HG02678 (cell line): ENCODE measurements at regions not wholly inside any gene's neighbourhood (a gene's known extent, or its start where the extent isn't known, plus 50 kb on each side); places are given as distances from the start of the nearest gene placed in this dataset.
"Not testable (repeated sequence)": the region's sequence is repeated elsewhere in the genome, so short reads cannot be mapped to it uniquely, and the experiment has no call there.

Source experiments
- ATAC-seq: cut with Tn5 transposase; IDR thresholded peaks from one replicate; pipeline ENCODE4 v1.9.1; 2021; ENCODE audit warnings: mild to moderate bottlenecking, moderate library complexity; ENCODE audit not compliant: unreplicated experiment

DNA sequence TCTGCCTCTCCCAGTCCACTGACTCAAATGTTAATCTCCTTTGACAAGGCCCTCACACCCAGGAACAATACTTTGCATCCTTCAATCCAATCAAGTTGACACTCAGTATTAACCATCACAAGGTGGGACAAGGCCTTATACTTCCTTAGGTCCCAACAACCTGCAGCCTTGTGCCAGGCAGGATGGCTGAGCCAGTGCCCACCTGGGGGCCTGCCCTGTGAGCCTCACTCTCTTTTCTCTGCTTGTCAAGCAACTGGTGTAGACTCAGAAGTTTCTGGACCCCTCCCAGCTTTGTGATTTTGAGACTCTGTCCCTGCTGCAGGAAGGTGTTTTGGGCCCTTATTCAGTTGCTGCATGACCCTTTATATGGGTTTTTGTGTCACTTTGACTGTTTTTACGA lies 310.0 kb upstream of the C1orf174 start:
- no peak for ATAC-seq

DNA sequence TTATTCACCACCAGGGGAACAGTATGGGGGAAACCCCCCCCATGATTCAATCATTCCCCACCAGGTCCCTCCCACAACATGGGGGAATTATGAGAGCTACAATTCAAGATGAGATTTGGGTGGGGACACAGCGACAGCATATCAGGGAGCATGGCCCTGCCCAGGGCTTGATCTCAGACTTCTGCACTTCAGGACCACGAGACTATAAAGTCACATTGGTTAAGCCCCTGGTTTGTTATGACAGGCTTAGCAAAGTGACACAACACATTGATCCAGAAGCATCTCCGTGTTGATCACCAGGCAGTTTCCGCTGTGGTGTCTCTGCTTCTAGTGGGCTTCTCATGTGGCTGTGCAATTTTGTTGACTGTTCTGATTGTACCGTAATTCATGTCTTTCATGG lies 312.7 kb upstream of the C1orf174 start:
- no peak for ATAC-seq

DNA sequence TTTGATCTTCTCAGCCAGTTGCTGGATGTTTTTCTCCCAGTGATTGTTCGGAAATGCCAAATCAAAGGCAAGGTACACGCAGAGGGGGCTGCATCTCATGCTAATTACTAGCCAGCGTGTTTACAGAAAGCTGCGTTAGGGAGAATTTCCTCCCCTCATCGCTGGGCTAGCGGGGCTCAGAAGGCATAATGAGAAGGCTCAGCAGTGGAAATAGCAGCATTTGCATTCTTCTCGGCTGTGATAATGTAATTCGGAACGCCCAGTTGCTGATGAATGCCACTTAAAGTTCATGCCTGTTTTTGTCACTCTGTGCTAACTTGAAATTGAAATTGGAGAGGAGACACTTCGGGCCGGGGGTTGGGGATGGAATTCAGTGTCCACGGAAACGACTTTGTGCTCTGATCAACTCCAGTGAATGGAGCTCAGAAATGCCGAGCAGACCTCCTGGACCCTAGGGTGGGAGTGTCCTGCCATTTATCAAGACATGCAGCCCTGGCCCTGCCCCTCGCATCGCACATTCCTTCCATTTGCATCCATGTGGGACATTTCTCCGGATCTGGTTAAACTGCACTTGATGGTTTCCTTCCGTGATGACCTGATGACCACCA lies 313.4 kb upstream of the C1orf174 start:
- no peak for ATAC-seq

DNA sequence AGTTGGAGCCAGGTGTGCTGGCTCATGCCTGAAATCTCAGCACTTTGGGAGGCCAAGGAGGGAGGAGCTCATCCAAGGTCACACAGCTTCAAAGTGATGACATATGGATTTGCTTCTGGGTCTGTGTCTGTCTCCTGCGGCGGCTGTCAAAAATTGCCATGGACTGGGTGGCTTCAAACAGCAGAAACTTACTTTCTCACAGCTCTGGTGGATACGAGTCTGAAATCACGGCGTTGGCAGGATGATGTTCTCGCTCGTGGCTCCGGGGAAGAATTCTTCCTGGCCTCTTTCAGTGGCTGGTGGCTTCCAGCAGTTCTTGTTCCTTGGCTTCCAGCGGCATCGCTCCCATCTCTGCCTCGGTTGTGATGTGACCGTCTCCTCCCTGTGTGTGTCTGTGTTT lies 314.8 kb upstream of the C1orf174 start:
- no peak for ATAC-seq

DNA sequence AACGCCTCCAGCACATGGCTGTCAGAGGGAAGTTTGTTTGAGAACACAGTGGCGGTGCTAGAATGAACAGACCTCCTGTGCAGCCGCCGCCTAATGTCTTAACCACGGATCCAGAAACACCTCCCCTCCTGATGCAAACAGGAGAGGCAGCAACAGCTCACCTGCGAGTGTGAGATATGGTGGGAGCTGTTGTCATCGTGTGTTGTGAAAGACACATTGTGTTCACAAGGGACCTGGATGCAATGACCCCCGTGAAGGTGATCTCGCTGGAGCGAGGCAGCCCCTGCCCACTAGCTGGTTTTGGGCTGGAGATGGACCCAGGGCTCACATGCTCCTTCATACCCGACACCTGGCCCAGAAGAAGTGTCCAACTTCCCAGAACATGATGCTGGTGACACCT lies 315.3 kb upstream of the C1orf174 start:
- no peak for ATAC-seq

DNA sequence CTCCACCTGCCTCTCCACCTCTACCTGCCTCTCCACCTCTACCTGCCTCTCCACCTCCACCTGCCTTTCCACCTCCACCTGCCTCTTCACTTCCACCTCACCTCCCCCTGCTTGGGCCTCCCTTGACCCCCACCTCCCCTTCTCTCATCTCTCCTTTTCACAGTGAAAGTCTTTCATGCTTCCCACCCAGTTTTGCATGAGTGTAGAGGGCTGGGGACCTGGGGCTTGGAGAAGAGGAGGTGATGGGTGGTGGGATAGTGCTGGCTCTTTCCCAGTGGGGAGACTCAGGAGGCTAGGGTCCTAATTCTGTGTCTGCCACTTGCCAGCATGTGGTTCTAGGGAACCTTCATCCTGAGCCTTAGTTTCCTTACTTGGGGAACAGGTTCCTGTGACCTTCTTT lies 316.2 kb upstream of the C1orf174 start:
- ATAC-seq = no peak

DNA sequence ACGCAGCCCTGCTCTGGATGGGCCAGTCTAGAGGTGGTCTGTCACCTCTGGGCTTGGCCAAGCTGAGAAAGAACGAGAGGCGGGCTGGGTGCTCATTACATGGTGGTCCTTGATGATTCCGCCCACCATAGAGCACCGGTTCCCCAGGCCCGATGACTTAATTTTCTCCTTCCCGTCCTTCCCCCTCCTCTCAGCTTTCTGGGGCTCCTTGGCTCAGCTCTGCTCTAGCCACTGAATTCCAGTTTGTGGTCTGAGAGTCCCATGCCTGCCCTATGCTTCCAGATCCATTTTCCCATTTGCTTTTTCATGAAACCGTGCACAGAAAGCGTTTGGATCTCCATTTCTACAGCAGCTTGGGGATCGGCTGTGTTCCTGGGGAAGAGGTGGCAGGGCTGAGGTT lies 318.5 kb upstream of the C1orf174 start:
- ATAC-seq = no peak

DNA sequence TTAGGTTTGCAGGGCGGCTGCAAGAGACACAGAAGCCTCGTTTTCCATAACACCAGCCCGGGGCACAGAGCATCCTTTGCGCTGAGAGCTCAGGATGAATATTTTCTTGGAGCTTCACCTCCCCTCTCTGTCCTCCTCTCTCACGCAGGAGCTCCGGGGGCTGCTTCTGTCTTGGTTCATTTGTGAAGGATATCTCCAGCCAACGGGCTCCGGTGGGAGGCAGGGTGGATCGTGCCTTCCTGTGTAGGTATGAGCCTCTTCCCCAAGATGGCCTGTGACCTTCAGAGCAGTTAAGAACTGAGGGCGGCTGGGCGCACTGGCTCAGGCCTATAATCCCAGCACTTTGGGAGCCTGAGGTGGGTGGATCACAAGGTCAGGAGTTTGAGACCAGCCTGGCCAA lies 319.0 kb upstream of the C1orf174 start:
- ATAC-seq = no peak

DNA sequence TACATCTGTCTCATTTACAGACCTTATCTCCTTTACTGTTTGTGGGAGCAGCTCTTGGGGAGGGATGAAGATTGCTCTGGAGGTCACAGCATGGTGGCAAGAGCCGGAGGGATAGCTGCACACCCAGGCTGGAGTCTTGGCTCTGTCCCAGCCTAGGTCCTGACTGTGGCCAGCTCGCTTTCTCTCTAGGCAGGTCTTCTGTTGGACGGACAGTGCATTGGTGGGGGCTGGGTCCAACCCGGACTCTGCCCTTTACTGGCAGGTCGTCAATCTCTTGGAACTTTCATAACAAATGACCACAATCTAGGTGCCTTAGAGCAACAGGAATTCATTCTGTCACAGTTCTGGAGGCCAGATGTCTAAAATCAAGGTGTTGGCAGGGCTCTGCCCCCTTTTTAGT lies 319.8 kb upstream of the C1orf174 start:
- no peak for ATAC-seq

DNA sequence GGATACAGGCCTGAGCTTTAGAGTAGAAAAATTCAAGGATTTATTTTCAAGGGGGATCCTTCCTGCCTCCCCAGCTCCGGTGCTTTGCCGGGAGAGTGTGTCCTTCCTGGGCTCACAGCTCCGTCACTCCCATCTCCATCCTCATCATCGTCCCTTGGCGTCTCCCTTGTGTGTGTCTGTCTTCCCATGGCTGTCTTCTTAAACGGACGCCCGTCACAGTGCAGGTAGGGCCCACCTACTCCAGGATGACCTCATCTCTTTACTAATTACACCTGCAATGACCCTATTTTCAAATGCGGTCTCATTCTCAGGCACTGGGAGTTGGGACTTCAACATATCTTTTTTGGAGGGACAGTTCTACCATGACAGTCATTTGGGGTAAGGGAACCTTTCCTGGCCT lies 320.3 kb upstream of the C1orf174 start:
- ATAC-seq = no peak

DNA sequence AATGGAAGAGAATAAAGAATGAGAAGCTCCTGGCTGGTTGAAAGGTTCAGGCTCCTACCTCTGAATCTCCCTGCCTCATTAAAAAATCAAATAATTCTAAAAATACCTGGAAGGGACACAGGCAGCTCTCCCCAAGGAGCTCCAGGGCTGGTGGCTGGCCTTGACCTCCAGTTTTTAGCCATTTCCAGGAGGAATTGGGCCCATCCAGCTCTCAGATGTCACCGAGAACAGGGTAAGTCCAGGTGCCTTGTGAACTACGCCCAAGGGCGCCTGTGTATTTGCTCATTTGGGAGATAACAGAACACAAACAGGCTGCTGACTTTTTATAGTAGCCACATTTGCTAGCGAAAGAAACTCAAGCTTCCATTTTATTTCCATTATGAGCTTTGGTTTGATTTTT lies 321.0 kb upstream of the C1orf174 start:
- ATAC-seq = no peak

DNA sequence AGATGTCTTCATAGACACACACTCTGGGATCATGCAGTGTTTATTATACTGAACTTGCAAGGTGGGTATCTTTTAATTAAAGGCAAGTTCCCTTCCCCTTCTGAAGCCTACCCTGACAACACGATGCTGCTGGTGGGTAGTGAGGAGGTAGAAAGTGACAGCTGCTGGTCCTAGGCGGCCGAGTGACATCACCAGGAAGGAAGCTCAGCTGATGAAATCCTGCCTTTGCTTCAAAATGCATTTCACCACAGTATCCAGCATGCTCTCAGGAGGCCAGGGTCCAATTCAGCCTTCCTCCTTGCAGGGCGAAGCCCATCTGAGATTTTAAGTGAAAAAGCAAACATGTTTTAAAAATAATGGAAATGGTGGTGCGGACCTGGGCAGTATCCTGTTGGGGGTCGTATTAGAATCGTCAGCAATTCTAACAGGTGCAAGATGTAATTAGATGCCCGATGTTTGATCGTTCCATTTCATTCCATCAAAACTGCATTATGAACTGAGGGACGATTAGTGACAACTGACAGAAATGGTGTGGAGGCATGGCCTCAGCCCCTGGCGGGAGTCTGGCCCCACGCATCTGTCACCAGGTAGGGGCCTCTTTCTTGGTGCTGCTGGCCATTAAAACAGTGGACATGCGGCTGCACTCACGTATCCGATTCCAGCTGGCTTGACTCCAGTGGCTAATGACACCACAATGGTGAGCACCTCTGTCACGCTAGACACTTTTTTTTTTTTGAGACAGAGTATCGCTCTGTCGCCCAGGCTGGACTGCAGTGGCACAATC lies 324.8 kb upstream of the C1orf174 start:
- no peak for ATAC-seq

DNA sequence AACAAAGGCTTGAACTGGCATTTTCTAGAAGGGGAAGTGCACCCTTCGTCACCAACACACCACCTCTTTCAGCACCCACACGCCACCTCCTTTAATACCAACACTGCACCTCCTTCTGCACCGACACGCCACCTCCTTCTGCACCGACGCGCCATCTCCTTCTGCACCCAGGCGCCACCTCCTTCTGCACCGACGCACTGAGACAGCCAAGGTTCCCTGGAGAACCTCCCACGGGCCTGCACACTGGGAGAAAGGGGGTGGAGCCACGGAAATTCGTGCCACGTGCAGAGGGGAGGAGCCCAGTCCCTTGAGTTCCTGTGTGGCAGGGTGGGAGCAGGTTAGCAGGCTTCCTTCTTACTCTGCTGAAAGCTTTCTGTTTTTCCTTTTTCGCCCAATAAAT lies 327.9 kb upstream of the C1orf174 start:
- no peak for ATAC-seq

DNA sequence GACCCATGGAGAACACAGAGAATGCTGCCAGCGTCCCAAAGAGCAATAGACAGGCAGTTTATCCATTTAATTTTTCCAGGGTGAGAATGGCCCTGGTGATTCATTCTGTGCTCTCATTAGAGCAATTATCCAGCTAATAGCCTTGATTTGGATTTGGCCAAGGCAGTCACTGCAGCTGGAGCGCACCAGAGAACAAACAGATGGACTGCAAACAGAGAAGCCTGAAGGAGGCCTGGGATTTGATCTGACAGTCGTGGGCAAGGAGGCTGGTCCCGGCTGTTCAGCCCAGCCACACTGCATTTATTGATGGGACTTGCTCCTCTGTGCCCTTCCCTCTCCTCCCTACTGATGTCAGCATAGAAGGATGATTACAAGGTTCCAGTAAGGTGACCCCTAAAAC lies 353.9 kb upstream of the C1orf174 start:
- no peak for ATAC-seq

DNA sequence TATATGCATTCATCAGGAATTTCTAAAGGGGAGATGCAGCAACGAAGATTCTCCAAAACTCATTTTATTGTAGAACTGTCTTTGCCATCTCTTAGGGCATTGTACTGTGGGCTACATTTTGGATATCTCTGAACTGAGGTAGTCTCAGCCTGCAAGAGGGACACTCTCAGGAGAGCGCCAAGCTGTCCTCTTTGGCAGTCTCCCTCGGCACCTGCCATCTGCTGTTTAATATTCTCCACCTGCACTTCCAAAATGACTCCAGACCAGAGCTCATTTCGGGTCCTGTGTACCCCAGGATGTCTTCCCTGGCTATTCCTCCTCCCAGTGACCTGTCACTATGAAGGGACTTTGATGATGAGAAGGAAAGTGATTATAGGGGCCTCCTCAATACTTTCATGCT lies 356.3 kb upstream of the C1orf174 start:
- no peak for ATAC-seq

DNA sequence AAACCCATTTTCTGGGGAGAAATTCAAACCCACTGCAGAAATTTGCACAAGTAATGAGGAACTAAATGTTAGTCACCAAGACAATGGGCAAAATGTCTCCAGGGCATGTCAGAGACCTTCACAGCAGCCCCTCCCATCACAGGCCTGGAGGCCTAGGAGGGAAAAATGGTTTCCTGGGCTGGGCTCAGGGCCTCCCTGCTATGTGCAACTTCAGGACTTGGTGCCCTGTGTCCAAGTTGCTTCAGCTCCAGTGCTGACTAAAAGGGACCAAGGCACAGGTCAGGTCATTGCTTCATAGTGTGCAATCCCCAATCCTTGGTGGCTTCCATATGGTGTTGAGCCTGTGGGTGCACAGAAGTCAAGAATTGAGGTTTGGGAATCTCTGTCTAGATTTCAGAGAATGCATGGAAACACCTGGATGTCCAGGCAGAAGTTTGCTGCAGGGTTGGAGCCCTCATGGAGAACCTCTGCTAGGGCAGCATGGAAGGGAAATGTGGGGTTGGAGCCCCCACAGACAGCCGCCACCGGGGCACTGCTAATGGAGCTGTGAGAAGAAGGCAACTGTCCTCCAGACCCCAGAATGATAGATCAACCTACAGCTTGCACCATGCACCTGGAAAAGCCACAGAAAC lies 358.2 kb upstream of the C1orf174 start:
- not testable (repeated sequence) for ATAC-seq

DNA sequence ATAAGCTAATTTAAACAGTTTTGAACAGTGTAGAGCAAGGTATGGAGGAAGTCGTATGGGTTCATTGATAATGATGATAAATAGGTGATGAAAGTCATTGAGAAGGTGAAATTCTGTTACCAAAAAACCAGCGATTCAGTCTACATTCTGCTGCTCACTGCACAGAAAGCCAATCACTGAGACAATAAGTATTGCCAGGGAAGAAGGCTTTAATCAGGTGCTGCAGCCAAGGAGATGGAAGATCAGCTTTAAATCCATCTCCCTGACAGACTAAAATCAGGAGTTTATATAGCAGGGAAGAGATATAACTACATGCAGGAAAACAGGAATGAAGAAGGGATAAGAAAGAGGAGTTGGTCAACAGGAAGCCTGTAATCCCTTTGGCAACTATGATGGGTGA lies 361.3 kb upstream of the C1orf174 start:
- ATAC-seq = no peak

DNA sequence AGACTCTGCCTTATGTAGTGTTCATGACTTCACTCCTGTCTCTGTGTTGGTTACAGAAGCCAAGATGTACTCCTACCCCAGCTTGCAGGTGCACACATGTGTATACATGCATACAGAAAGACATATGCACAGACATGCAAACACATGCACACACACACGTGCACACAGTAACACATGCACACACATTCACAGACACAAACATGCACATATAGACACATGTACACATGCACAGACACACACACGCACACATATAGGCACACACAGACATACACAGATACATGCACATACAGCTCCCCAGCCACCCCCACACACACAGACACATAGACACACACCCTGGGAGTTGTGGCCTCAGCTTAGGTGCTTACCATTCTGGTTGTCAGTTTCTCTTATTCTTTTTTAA lies 362.6 kb upstream of the C1orf174 start:
- no peak for ATAC-seq

DNA sequence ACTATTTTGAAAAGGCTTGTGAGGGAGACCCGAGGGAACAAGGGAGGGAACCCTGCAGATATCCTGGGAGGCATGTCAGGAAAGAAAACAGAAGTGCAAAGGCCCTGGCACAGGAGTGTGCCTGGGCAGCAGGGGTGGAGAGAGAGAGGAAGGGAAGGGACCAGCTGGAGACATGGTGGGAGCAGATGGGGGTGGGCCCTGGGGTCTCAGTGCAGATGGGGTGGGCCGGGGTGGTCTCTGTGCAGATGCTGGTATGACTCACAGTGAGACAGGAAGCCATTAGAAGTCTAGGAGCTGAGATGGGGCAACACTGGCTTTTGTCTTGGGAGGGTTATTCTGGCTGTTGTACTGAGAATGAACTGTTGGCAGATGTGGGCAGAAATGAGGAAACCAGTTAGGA lies 363.6 kb upstream of the C1orf174 start:
- ATAC-seq = no peak

DNA sequence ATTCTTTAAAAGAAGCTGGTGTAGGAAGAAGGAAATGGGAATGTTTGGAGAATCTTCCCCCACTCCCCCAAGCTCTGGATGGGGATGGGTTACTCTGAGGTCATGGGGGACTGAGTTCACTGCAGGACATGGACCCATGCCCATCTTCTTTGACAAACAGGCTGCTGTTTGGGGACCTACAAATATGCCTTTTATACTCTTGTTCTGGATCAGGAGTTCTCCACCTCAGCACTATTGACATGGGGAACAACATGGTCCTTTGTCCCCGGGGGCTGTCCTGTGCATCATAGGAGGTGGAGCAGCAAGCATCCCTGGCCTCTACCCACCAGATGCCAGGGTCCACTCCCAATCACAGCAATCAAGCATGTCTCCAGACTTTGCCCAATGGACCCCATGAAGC lies 365.8 kb upstream of the C1orf174 start:
- ATAC-seq = no peak

DNA sequence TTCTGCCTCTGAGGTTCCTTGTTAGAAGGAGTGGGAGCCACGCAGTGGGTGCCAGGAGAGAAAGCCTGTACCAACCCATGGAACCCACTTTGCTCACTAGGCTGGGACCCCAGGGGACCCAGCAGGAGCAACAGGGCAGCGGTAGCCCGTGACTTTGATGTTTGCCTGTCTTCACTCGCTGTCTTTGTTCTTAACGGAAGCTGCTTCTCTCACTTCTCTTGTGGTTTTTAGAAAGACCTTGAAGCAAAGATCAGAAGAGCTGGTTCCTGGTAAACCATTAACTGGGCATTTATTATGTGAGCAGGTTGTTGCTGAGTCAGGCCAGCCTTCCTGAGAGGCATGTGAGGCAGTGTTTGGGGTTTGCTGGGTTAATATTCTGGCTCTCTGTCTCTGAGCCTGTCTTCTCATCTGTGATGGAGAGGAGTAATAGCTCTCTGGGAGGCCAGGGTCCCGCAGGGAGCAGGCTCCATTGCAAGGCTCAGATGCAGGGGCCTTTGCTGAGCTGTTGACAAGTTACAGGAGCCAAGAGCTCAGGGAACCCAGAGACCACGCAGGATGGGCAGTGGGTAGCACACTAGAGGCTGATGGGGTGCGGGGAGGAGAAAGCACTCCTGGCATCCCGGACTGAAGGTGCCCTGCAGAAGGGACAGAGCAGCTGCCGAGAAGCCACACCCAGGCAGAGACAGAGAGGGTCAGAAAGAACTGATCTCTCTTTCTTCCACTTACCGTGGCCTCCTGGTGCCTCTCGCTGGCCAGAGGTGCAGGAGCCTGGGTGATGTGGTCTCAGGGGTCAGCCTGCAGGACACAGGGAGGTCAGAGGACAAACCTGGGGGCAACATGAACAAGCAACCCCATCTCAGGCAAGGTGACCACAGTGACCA lies 367.5 kb upstream of the C1orf174 start:
- peak; percentile 94 for ATAC-seq
